ENCODE measurements at regions not wholly inside any gene's neighbourhood (a gene's known extent, or its start where the extent isn't known, plus 50 kb on each side); places are given as distances from the start of the nearest gene placed in this dataset.
"Not testable (repeated sequence)": the region's sequence is repeated elsewhere in the genome, so short reads cannot be mapped to it uniquely, and the experiment has no call there.

DNA sequence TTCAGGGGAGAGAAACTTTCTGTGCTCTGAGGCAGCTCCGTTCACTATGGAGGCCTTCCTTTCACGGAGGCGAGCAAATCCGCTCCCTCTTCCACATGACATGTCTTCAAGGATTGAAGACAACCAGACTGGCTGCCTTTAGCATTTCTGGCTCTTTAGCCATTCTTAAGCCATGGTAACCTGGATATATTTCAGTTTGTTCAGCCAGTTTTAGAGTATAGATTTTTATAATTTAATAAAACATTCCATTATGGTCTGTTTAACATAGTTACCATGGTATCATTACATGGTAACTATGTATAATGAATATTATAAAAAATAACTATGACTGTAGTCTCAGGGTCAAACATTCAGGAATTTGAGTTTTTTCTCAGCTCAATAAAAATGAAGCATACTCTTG is 54.2 kb upstream of the NFIA start:
- no peak for TF ChIP-seq POLR2AphosphoS5 (IDR thresholded peaks at IDR 0.05; ENCODE audit: low read depth, low read length)
- DNase-seq (ENCODE audit: insufficient read length) (no peak), FAIRE-seq (no peak)

DNA sequence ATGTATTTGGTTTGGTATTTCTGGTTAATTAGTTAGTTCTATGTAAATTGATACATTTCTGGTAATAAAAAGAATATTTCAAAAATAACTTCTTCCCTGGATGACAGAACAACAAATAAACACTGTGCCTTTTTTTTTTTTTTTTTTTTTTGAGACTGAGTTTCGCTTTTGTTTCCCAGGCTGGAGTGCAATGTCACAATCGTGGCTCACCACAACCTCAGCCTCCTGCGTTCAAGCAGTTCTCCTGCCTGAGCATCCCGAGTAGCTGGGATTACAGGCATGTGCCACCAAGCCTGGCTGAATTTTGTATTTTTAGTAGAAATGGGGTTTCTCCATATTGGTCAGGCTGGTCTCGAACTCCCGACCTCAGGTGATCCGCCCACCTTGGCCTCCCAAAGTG is 64.3 kb upstream of the NFIA start:
- not testable (repeated sequence) for FAIRE-seq; DNase-seq (ENCODE audit: insufficient read length)

DNA sequence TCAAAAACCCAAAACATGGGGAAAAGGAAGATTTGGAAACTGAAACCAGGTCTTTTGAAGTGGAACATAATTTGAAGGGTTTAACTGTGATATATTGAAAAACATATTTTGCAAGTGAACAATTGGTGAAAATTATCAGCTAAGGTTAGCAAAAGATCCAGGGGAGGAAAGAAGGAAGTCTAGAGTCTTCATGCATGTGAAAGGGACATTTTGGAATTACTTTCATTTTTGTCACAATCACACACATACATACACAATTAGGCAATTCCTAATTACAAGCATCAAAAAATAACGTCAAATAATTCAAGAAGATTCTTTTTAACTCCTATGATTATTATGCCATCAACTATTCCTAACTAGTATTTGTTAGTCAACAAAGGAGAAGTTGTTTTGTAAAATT is 64.7 kb upstream of the NFIA start:
- TF ChIP-seq POLR2AphosphoS5 (IDR thresholded peaks at IDR 0.05; ENCODE audit: low read depth, low read length) (no peak), POLR2A (IDR thresholded peaks at IDR 0.05; ENCODE audit: low read depth, low read length) (no peak), TAF1 (IDR thresholded peaks at IDR 0.05; ENCODE audit: borderline replicate concordance, low read depth, low read length) (no peak)
- FAIRE-seq (no peak), DNase-seq (ENCODE audit: insufficient read length) (no peak)

DNA sequence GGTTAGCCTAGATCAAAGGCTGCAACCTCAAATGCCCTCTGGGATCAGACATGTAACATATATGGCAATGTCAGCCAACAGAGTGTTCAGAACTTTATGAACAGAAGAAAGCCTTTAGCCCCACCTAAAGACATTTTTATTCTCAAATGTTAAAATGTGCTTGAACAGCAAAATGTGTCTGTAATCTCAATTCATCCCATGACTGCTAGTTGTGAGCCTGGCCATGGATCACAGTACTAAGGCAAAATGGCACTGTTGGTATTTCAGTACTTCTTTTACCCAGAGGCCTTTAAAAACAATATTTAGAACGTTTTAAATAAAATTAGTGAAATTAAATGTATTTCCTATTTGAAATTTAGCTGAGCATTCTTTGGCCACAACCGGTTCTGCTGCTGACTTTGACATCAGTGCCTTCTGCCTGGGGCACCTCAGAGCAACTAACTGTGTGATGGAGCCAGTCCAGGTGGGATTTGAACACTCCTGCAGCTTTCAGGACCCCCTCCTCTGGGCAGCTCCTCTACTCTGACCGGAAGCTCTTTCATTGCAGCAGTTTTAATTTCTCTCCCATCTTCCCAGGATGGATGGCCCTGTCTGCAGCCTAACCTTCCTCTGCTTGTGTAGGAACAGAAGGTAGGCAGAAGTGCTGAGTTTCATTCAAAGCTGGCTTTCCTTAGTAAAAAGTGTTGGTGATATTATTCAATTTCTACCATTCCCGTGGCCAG is 68.3 kb upstream of the NFIA start:
- no peak for DNase-seq (ENCODE audit: insufficient read length)
- TF ChIP-seq TAF1 (IDR thresholded peaks at IDR 0.05; ENCODE audit: borderline replicate concordance, low read depth, low read length) = no peak
- no peak for TF ChIP-seq POLR2AphosphoS5 (IDR thresholded peaks at IDR 0.05; ENCODE audit: low read depth, low read length)
- TF ChIP-seq POLR2A (IDR thresholded peaks at IDR 0.05; ENCODE audit: low read depth, low read length) = no peak
- FAIRE-seq = no peak

DNA sequence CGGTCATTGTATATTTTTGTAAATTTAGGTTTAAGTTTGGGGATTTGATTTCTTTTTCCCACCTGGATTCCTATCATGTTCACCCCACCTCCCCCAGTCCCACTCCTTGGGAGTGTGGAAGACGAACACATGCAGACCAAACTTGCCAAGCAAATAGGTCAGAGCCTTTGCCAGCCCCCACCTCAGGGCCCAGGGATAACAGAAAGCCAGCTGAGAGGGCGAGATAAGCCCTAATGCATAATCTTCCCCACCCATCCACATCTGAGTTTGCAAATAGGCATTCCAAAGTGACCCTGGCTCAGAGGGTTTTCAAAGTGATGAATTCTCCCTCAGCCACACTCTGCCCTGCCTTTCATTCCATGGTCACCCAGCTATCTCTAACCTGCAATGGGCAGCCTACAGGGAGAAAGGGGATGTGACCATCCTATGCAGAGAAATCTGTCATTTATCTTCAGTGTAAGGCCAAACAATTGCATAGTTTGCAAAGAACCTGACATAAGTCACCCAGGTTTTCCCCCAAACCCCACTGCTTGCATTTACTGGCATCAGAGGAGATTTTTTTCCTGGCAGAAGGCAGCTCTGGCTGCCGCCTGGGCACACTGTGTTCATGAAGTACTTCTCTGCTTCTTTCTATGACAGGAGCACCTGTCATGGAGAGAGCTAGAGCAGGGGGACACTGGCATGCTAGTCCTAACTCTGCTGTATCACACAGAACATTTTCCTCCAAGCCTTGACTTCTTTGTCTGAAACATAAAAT is 69.0 kb upstream of the NFIA start:
- DNase-seq (ENCODE audit: insufficient read length) (no peak), FAIRE-seq (no peak)

DNA sequence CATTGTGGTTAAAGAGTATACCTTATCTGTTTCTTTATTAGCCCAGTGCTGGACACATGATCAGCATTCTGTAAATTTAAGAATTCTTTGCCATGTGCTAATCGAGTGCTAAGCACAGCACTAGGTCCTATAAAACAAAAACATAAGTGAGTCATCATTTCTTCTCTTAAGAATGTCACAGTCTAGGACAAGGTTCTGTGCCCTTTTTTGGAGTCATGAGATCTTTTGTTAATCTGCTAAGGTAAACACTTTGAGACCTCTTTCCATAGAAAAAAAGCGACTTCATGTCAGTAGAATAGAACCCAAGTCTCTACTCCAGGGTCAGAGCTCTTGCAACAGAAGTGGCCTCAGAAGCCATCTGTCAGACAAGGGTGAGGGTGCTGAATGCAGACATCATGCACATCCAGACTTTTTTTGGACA is 70.0 kb upstream of the NFIA start:
- DNase-seq (ENCODE audit: insufficient read length) = no peak
- no peak for FAIRE-seq
- TF ChIP-seq TAF1 (IDR thresholded peaks at IDR 0.05; ENCODE audit: borderline replicate concordance, low read depth, low read length) = no peak
- TF ChIP-seq POLR2AphosphoS5 (IDR thresholded peaks at IDR 0.05; ENCODE audit: low read depth, low read length) = no peak
- no peak for TF ChIP-seq POLR2A (IDR thresholded peaks at IDR 0.05; ENCODE audit: low read depth, low read length)

More for the DNA sequence above, 69.0 kb upstream of the NFIA start:
- TF ChIP-seq POLR2AphosphoS5 (IDR thresholded peaks at IDR 0.05; ENCODE audit: low read depth, low read length) (no peak), TAF1 (IDR thresholded peaks at IDR 0.05; ENCODE audit: borderline replicate concordance, low read depth, low read length) (no peak), POLR2A (IDR thresholded peaks at IDR 0.05; ENCODE audit: low read depth, low read length) (no peak)

DNA sequence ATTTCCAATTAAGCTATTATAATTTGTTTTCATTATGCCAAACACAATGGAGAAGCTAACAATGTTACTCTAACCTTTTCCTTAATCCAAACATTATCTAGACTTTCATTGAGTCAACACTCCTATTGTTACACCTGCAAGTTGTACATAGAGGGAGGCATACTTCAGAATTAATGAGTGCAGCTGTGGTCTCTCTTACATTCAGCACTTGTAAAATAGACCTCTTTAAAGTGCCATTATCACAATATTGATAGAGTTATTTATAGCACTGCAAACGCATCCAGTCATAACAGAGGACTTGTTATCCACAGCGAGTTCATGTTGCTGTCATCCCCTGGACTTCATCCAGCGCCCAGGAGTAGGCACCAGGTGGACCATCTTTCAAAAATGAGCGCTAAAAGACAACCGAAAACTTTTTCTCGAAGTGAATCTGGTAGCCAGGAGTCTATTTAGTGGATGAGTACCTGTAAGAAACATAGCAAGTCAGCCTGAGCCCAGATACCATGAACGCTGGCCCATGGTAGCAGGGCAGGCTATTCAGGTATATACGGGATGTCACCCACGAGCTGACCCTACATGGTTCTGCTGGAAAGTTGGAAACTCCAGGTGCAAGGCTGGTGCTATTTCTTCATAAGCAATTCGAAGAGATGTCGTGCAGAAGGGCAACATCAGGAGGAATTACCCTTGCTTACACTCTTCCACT is 70.6 kb upstream of the NFIA start:
- TF ChIP-seq POLR2A (IDR thresholded peaks at IDR 0.05; ENCODE audit: low read depth, low read length) = no peak
- no peak for TF ChIP-seq TAF1 (IDR thresholded peaks at IDR 0.05; ENCODE audit: borderline replicate concordance, low read depth, low read length)
- TF ChIP-seq POLR2AphosphoS5 (IDR thresholded peaks at IDR 0.05; ENCODE audit: low read depth, low read length) = no peak
- FAIRE-seq = no peak
- no peak for DNase-seq (ENCODE audit: insufficient read length)

DNA sequence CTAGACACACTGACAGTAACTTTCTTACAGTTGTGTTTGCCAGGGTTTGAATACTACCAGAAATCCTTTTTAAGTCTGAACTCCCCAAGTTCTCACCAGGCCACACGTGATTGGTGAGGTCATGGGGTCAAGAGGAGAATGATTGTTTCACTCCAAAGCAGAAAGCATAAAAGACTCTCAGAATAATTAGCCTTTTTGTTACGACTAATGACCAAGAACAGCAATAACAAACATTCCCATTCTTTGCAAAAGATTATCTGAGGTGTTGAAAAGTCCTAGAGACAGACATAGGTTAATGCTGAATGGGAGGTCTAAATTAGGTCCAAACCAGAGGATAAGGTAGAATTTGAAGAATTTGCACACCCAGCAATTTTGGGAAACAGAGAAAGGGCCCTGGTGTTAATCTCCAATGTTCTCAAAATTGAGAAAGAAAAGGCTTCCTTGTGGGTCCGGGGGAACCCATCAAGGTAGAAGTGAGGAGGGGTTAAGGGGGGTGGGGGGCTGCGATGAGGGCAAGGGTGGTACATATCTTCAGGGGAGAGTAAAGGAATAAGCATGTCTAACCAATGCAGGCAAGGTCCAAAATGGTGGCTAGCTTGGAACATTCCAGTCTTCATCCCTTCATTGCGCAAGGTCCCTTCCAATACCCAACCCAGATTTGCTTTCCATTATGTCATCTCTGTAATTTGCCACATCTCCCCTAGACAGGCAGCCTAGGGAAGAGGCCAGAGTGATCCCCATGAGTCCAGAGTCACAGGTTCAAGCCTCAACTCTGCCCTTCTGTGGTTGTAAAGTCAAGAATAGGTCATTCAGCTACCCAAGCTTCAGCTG is 74.6 kb upstream of the NFIA start:
- FAIRE-seq (no peak), DNase-seq (ENCODE audit: insufficient read length) (no peak)
- no peak for TF ChIP-seq POLR2AphosphoS5 (IDR thresholded peaks at IDR 0.05; ENCODE audit: low read depth, low read length)
- TF ChIP-seq POLR2A (IDR thresholded peaks at IDR 0.05; ENCODE audit: low read depth, low read length) = no peak
- no peak for TF ChIP-seq TAF1 (IDR thresholded peaks at IDR 0.05; ENCODE audit: borderline replicate concordance, low read depth, low read length)

DNA sequence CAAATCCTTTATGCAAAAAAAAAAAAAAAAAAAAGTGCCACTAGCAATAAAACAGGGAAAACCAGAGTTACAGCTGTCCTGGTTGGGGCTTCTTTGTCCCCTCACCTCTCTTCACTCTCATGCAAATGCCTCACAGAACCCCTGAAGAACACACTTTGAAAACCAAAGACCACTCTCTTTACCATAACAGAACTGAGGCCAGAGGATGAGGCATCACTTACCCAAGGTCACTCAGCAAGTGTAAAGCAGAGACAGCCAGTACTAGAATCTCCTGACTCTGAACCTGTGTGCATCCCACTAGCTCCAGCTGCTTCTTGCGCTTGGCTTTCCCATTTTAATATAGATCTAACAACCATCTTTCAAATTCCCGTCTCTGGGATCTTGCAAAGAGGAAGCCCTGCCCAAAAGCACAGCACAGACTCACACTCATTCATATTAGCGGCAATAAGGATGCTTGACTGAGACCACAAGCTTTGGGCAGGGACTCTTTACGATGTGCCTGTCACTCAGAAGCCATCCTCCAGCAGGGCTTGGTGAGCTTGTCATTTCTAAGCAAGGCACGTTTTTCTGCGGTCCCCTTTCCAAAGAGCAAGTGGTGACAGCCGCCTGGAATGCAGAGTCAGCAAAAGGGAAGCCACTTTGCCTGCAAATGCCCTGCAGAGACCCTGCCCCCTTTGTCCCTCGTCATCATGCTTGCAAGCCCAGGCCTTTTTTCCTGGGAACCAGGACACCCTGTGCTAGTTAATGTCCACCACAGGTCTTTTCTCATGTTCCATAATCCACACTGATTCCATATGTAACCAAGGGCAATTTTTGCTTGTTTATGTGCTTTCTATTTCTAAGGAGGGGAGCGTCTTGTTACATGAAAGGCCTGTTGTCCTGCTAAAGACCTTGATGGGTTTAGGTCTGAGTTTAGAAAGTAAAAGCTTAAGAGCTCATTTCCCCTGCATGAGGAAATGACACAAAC is 76.5 kb upstream of the NFIA start:
- DNase-seq (ENCODE audit: insufficient read length) (no peak), FAIRE-seq (no peak)
- no peak for TF ChIP-seq TAF1 (IDR thresholded peaks at IDR 0.05; ENCODE audit: borderline replicate concordance, low read depth, low read length)
- TF ChIP-seq POLR2A (IDR thresholded peaks at IDR 0.05; ENCODE audit: low read depth, low read length) = no peak
- TF ChIP-seq POLR2AphosphoS5 (IDR thresholded peaks at IDR 0.05; ENCODE audit: low read depth, low read length) = no peak

DNA sequence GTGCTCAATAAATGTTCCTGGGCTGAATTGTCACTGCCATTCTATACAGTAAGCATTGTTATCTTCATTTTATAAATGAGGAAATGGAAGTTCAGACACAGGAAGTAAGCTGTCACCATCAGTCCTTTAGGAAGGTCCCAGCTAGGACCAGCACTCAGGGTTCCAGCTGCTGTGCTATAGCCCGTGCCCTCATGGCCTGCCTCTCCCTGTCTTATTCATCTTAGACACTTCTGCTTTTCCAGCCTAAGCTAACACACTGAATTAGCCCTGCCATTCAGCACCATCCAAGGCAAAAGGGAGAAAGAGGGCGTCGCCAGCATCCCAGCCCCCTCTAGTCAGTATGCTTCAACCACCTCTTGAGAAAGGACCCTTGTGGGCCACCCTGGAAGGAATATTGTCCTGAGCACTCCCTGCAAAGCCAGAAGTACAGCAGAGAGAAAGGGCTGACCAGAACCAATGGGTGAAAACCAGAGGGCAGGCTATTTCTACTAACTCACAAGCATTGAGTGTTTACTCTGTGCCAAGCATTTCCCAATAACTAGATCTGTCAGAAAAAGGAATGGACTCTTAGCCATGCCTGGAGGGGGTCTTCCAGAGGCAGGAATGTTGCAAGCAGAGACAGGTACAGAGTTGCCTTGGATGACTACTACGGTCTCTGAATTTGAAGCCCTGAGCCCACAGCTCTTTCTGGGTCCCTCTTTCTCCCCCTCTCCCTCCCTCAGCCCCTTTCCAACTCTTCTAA is 77.9 kb upstream of the NFIA start:
- DNase-seq (ENCODE audit: insufficient read length) = no peak
- TF ChIP-seq POLR2A (IDR thresholded peaks at IDR 0.05; ENCODE audit: low read depth, low read length) (no peak), POLR2AphosphoS5 (IDR thresholded peaks at IDR 0.05; ENCODE audit: low read depth, low read length) (no peak), TAF1 (IDR thresholded peaks at IDR 0.05; ENCODE audit: borderline replicate concordance, low read depth, low read length) (no peak)
- no peak for FAIRE-seq

Data from GM12892 (cell line).